ENCODE measurements at regions not wholly inside any gene's neighbourhood (a gene's known extent, or its start where the extent isn't known, plus 50 kb on each side); places are given as distances from the start of the nearest gene placed in this dataset.

GRCh38 chr5:124398460-124398859 lies 348.0 kb downstream of the ZNF608 start:
- no peak overlapping the region for H3K27ac ChIP-seq (ENCODE audit: low read length in 2 of 2)
- H3K4me1 ChIP-seq (ENCODE audit: control insufficient read depth in 2 of 2, insufficient read depth in 2 of 2, low read length in 2 of 2): peaks cover 0 to 7% of the 10 kb centered on the region in 2 donors
- intact Hi-C loops (cut with micrococcal nuclease): no loop called here
- TF ChIP-seq EZH2 (IDR thresholded peaks at IDR 0.05; ENCODE audit: borderline replicate concordance, insufficient read depth, low read depth, low read length, poor library complexity, severe bottlenecking): no peak
- no peak for TF ChIP-seq CTCF (IDR thresholded peaks at IDR 0.05)
- no peak overlapping the region for H3K4me2 ChIP-seq (replicated peaks; ENCODE audit: low read depth, low read length, poor library complexity, severe bottlenecking)
- no peaks in the 10 kb centered on the region for H3K9me3 ChIP-seq (ENCODE audit: control extremely low read depth in 1 of 3, control insufficient read depth in 2 of 3, insufficient read depth in 1 of 3, low read length in 2 of 3)
- peaks cover 0 to 3% (median 0%) of the 10 kb centered on the region in 4 experiments for H3K27me3 ChIP-seq (replicated peaks in 1 of 4; ENCODE audit: control extremely low read depth in 1 of 4, control insufficient read depth in 3 of 4, insufficient read depth in 4 of 4, low read length in 3 of 4)
- H4K20me1 ChIP-seq (ENCODE audit: control insufficient read depth, insufficient read depth, low read length, poor library complexity, severe bottlenecking): no peaks in the 10 kb centered on the region
- no peak overlapping the region for H3K4me3 ChIP-seq (ENCODE audit: control extremely low read depth in 1 of 5, extremely low read depth in 1 of 5, insufficient read depth in 1 of 5, low read depth in 2 of 5, low read length in 4 of 5)
- Mint-ChIP-seq H3K4me3 (no peak overlapping the region), H3K27ac (no peak overlapping the region), H3K9me3 (ENCODE audit: insufficient read depth) (no peaks in the 10 kb centered on the region), H3K4me1 (peaks cover 9% of the 10 kb centered on the region), H3K27me3 (no peaks in the 10 kb centered on the region)
- ATAC-seq (ENCODE audit: low read depth) (no peak), DNase-seq (no peak)
- H2AFZ ChIP-seq (ENCODE audit: insufficient read depth, low read depth, low read length, poor library complexity, severe bottlenecking): no peak overlapping the region
- ChIA-PET CTCF (no interaction called here), POLR2A (no interaction called here)
- H3K36me3 ChIP-seq (replicated peaks in 1 of 2; ENCODE audit: control extremely low read depth in 1 of 2, control insufficient read depth in 1 of 2, extremely low read depth in 1 of 2, insufficient read depth in 2 of 2, low read length in 1 of 2): no peaks in the 10 kb centered on the region
- WGBS (ENCODE audit: insufficient coverage): 25% methylated on average over 2 of the region's 2 CpGs
- H3K9ac ChIP-seq (ENCODE audit: low read length): no peak overlapping the region
- H3K79me2 ChIP-seq (ENCODE audit: control insufficient read depth, insufficient read depth, low read length): no peaks in the 10 kb centered on the region

- Histone ChIP-seq H3K9ac (ENCODE audit: low read length) (no peak overlapping the region), H4K20me1 (ENCODE audit: control insufficient read depth, insufficient read depth, low read length, poor library complexity, severe bottlenecking) (no peaks in the 10 kb centered on the region), H3K4me3 (ENCODE audit: control extremely low read depth in 1 of 5, extremely low read depth in 1 of 5, insufficient read depth in 1 of 5, low read depth in 2 of 5, low read length in 4 of 5) (no peak overlapping the region), H3K9me3 (ENCODE audit: control extremely low read depth in 1 of 3, control insufficient read depth in 2 of 3, insufficient read depth in 1 of 3, low read length in 2 of 3) (no peaks in the 10 kb centered on the region), H3K27me3 (replicated peaks in 1 of 4; ENCODE audit: control extremely low read depth in 1 of 4, control insufficient read depth in 3 of 4, insufficient read depth in 4 of 4, low read length in 3 of 4) (peaks cover 0 to 3% (median 0%) of the 10 kb centered on the region in 4 experiments), H3K4me1 (ENCODE audit: control insufficient read depth in 2 of 2, insufficient read depth in 2 of 2, low read length in 2 of 2) (peaks cover 0 to 7% of the 10 kb centered on the region in 2 donors), H3K36me3 (replicated peaks in 1 of 2; ENCODE audit: control extremely low read depth in 1 of 2, control insufficient read depth in 1 of 2, extremely low read depth in 1 of 2, insufficient read depth in 2 of 2, low read length in 1 of 2) (no peaks in the 10 kb centered on the region), H3K27ac (ENCODE audit: low read length in 2 of 2) (no peak overlapping the region), H3K4me2 (replicated peaks; ENCODE audit: low read depth, low read length, poor library complexity, severe bottlenecking) (no peak overlapping the region), H2AFZ (ENCODE audit: insufficient read depth, low read depth, low read length, poor library complexity, severe bottlenecking) (no peak overlapping the region), H3K79me2 (ENCODE audit: control insufficient read depth, insufficient read depth, low read length) (no peaks in the 10 kb centered on the region)
- Mint-ChIP-seq H3K27ac (no peak overlapping the region), H3K4me3 (no peak overlapping the region), H3K27me3 (no peaks in the 10 kb centered on the region), H3K4me1 (peaks cover 9% of the 10 kb centered on the region), H3K9me3 (ENCODE audit: insufficient read depth) (no peaks in the 10 kb centered on the region)
- ATAC-seq (ENCODE audit: low read depth) (no peak), DNase-seq (no peak)
- POLR2A ChIA-PET: no interaction called here
- CTCF ChIA-PET: no interaction called here
- no CpG with 5 or more reads among the region's 2 CpGs for WGBS (ENCODE audit: insufficient coverage)
- intact Hi-C loops (cut with micrococcal nuclease): no loop called here
- no peak for TF ChIP-seq EZH2 (IDR thresholded peaks at IDR 0.05; ENCODE audit: borderline replicate concordance, insufficient read depth, low read depth, low read length, poor library complexity, severe bottlenecking)
- no peak for TF ChIP-seq CTCF (IDR thresholded peaks at IDR 0.05)
Observed at GRCh38 chr5:124397317-124397716, 349.1 kb downstream of the ZNF608 start.
